Muscle of leg (tissue), 3 donors: ENCODE measurements at regions not wholly inside any gene's neighbourhood (a gene's known extent, or its start where the extent isn't known, plus 50 kb on each side); places are given as distances from the start of the nearest gene placed in this dataset.
"Not testable (repeated sequence)": the region's sequence is repeated elsewhere in the genome, so short reads cannot be mapped to it uniquely, and the experiment has no call there.

ENCODE experiments used
- DNase-seq: peaks from one replicate; pipeline ENCODE4 v3.0.0; 2013
- H3K27ac ChIP-seq: one replicate; pipeline ENCODE4 v1.5.1; 2013; ENCODE audit warnings: mild to moderate bottlenecking, low read length, control low read depth
- H3K27me3 ChIP-seq: one replicate; pipeline ENCODE4 v1.6.1; 2013; ENCODE audit warnings: low read length; ENCODE audit not compliant: control insufficient read depth, insufficient read depth
- H3K36me3 ChIP-seq: one replicate; pipeline ENCODE4 v1.6.1; 2013; ENCODE audit warnings: low read length; ENCODE audit not compliant: control insufficient read depth, insufficient read depth
- H3K4me1 ChIP-seq: one replicate; pipeline ENCODE4 v1.6.1; 2013; ENCODE audit warnings: low read length; ENCODE audit not compliant: control insufficient read depth, insufficient read depth
- H3K4me3 ChIP-seq: one replicate; pipeline ENCODE4 v1.5.1; 2013; ENCODE audit warnings: low read length, control low read depth
- H3K9me3 ChIP-seq: replicated peaks from 2 replicates; pipeline ENCODE4 v1.6.1; 2013; ENCODE audit warnings: low read depth, low read length; ENCODE audit not compliant: control insufficient read depth
- WGBS: methylation state at CpG from one replicate; pipeline ENCODE4 v1.1.5; 2013; ENCODE audit warnings: missing lambda C conversion rate; ENCODE audit not compliant: insufficient coverage; 5-methylcytosine and 5-hydroxymethylcytosine counted together

DNA sequence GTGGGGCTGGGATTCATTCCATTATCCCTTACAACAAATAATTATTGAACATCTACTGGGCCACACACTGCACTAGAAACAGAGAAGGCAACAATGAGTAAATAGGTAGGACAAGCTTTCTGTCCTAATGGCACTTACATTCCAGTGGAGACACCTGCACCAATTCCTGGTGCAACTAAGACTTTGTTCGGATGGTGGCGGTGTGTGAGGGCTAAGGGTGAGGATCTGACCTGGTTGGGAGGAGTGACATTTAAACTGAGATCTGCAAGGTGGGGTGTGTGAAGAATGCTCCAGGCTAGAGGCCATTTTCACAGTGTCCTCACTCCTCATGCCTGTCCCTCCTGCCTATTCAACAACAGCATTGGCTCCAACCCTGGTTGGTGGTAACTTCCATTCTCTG, 510.0 kb downstream of the XYLT1 start:
- Histone ChIP-seq H3K36me3 (no peaks in the 10 kb centered on the region), H3K4me1 (no peaks in the 10 kb centered on the region), H3K27me3 (no peaks in the 10 kb centered on the region), H3K4me3 (no peak overlapping the region), H3K9me3 (no peaks in the 10 kb centered on the region), H3K27ac (no peak overlapping the region)
- no peak for DNase-seq
- no CpG with 5 or more reads among the region's 2 CpGs for WGBS

DNA sequence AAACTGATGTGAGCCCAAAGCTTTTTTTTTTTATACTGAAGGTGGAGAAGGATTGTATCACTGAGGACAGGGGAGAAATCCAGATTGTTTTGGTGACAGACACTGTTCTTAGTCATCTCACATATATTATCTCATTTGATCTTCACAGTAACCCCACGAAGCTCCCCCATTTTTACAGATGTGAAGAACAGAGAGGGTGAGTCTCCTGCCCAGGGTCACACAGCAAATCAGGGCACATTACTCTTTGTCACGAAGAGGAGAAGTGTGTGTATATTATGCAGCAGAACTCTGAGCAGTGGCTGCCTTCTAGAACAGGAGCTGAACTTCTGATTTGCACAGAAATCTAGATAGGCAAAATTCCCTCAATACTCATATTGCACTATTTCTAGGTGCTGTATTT, 504.3 kb downstream of the XYLT1 start:
- WGBS = no CpG with 5 or more reads among the region's 2 CpGs
- Histone ChIP-seq H3K36me3 (no peaks in the 10 kb centered on the region), H3K27ac (no peak overlapping the region), H3K4me1 (no peaks in the 10 kb centered on the region), H3K9me3 (no peaks in the 10 kb centered on the region), H3K27me3 (no peaks in the 10 kb centered on the region), H3K4me3 (no peak overlapping the region)
- no peak for DNase-seq

DNA sequence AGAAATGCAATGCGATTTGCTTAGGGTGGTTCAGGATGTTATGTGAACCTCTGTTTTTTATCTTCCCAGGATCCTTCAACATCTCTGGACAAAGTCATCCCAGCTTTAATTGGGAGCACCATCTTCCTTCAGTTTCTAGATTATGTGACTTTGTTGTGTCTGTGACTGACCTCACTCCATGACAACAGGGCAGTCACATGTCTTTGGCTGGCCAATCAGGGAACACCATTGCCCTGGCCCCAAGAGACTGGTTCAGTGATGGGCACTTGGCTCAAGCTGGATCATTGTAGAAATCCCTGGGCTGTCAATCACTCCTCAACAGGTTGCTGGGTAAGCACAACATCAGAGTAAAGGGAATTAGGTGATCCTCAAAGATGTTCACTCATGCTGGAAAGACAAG, 499.7 kb downstream of the XYLT1 start:
- H3K27me3 ChIP-seq = no peaks in the 10 kb centered on the region
- no peaks in the 10 kb centered on the region for H3K9me3 ChIP-seq
- H3K4me3 ChIP-seq = no peak overlapping the region
- no CpG with 5 or more reads among the region's 1 CpG for WGBS
- no peaks in the 10 kb centered on the region for H3K36me3 ChIP-seq
- H3K27ac ChIP-seq = no peak overlapping the region
- no peaks in the 10 kb centered on the region for H3K4me1 ChIP-seq
- DNase-seq = no peak

DNA sequence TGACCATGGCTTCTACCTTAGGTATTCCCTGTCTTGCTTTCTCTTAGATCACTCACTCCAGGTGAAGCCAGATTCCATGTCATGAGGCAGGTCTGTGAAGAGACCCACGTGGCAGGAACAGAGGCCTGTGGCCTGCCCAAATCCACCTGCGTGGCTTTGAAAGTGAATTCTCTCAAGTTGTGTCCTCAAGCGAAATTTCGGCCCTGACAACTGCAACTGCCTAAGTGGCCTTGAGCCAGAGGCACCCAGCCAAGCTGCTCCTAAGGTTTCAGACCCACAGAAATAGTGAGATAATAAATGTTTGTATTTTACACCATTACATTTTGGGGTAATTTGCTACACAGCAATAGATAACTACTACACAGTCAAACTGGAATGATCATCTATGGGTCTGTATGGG, 497.9 kb downstream of the XYLT1 start:
- 100% methylated on average over 1 of the region's 4 CpGs for whole genome bisulfite sequencing
- no peaks in the 10 kb centered on the region for H3K36me3 ChIP-seq
- no peaks in the 10 kb centered on the region for H3K9me3 ChIP-seq
- no peak overlapping the region for H3K27ac ChIP-seq
- DNase-seq = no peak
- H3K4me1 ChIP-seq = no peaks in the 10 kb centered on the region
- no peak overlapping the region for H3K4me3 ChIP-seq
- H3K27me3 ChIP-seq = no peaks in the 10 kb centered on the region

DNA sequence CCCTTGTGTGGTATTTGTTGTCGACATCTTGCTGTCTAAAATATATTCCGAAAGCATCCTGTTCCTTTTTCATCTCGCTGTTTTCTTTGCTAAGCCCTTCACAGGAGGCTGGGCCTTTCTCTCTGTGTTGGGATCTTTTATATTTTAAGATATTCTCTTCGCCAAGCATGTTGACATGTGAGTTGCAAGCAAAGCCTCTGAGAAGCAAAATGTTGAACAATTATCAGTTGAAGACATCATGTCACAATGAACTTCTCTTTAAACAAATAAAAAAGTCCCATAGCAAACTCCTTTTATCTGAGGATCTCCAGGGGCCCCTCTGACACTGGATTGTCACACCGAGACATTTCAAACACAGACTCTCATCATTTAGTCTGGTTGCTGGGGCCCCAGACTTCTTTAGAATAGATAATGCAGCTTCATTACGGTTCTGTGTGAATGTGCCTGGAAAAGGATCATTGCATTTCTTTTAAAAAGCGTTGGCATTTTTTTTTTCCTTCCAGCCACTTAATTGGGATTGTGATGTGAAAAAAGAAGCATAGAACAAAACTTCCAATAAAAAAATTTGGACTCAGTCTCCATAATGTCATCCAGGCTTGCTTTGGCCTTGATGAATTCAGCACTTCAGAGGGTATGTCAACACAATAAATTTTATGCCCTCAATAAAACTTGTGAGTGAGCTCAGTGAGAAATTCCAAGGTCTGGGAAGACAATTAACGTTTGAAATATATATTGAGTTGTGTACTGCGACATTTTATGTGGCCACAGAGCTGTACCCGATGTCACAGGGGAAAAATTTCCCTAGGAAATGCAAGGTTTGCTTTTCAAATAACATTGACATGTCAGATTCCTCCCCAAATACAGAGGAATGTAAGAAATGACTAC, 496.8 kb downstream of the XYLT1 start:
- peak; percentile 11 for DNase-seq
- Histone ChIP-seq H3K27ac (no peak overlapping the region), H3K4me1 (no peaks in the 10 kb centered on the region), H3K27me3 (no peaks in the 10 kb centered on the region), H3K9me3 (no peaks in the 10 kb centered on the region), H3K4me3 (no peak overlapping the region), H3K36me3 (no peaks in the 10 kb centered on the region)
- WGBS = no CpG with 5 or more reads among the region's 10 CpGs

DNA sequence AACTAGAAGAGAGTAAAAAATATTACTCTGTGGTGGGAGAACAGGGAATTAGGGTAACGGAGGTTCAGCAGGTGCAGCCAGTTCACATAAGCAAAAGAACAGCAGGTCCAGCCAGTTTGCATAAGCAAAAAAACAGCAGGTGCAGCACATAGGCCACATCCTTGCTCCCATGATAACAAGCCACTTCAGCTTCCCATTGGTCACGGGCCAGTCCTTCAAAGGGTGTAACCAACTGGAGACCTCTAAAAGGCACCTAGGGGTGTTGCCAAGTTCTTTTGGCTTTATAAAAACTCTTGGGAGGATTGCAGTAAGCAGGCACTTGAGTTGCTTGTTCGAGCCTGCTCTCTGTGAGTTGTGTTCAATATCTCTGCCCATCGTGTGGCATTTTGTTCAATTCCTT, 488.1 kb downstream of the XYLT1 start:
- Histone ChIP-seq H3K27me3 (no peaks in the 10 kb centered on the region), H3K27ac (no peak overlapping the region), H3K36me3 (no peaks in the 10 kb centered on the region), H3K4me3 (no peak overlapping the region), H3K9me3 (no peaks in the 10 kb centered on the region), H3K4me1 (no peaks in the 10 kb centered on the region)
- 58% methylated on average over 2 of the region's 4 CpGs for WGBS
- DNase-seq = no peak

DNA sequence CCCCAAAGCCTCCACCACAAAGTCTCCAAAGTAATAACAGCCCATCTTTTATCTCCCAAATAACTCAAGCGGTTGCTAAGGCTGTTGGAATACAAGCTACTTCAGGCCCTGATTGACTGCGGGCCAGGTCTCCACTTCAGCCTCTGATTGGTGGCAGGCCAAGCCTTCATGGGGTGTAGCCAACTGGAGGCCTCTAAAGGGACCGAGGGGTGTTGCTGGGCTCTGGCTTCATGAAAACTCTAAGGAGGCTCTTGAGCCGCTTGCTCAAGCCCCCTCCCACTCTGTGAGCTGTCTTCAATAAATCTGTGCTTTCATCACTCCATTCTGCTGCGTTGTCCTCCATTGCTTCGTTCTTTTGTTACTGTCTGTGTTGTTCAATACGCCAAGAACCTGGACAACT, 487.2 kb downstream of the XYLT1 start:
- Histone ChIP-seq H3K36me3 (no peaks in the 10 kb centered on the region), H3K27me3 (no peaks in the 10 kb centered on the region), H3K27ac (no peak overlapping the region), H3K4me3 (no peak overlapping the region), H3K9me3 (no peaks in the 10 kb centered on the region), H3K4me1 (no peaks in the 10 kb centered on the region)
- peak; percentile 54 for DNase-seq
- WGBS = 44% methylated on average over 7 of the region's 7 CpGs

DNA sequence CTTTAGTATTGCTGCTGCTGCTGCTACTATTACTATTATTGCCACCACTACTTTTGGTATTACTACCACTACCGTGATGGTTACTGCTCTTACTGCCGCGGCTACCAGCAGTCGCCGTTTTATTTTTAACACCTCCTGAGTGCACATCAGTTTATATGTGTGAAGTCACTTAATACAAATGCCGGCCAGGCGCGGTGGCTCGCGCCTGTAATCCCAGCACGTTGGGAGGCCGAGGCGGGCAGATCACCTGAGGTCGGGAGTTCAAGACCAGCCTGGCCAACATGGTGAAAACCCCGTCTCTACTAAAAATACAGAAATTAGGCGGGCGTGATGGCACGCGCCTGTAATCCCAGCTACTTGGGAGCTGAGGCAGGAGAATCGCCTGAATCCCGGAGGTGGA, 486.7 kb downstream of the XYLT1 start:
- 97% methylated on average over 14 of the region's 21 CpGs for WGBS
- not testable (repeated sequence) for H3K36me3 ChIP-seq, H3K4me3 ChIP-seq, H3K27me3 ChIP-seq, H3K4me1 ChIP-seq, H3K9me3 ChIP-seq, DNase-seq, H3K27ac ChIP-seq

DNA sequence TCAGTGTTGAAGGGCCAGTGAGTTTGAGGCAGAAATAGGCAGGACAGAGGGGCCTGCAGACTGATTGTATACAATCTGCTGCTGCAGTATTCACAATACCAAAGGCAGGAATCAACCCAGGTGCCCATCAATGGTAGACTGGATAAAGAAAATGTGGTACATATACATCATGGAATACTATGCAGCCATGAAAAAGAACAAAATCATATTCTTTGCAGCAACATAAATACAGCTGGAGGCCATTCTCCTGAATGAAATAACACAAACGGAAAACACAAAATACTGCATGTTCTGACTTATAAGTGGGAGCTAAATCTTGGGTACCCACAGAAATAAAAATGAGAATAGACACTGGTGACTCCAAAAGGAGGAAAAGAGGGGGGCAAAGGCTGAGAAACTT, 485.1 kb downstream of the XYLT1 start:
- DNase-seq = no peak
- Histone ChIP-seq H3K9me3 (no peaks in the 10 kb centered on the region), H3K27me3 (no peaks in the 10 kb centered on the region), H3K36me3 (no peaks in the 10 kb centered on the region), H3K4me3 (no peak overlapping the region), H3K27ac (no peak overlapping the region), H3K4me1 (no peaks in the 10 kb centered on the region)
- no CpG with 5 or more reads among the region's 1 CpG for WGBS

DNA sequence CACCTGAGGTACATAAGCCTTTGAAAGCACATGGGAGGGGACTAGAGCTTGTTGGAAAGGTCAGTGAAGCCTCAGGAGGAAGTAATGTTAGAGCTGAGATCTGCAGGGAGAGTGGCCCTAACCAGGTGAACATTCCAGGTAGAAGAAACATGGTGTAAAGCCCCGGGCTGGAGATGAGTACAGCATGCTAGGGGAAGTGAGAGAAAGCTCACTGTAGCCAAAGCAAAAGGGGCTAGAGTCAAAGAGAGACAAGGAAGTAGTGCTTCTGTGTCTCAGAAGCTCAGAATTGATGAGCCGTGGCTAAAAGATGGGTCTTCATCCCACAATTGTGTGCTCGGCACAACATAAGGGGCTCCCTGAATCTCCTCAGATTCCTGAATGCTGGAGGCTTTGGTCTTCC, 481.8 kb downstream of the XYLT1 start:
- WGBS = 44% methylated on average over 1 of the region's 3 CpGs
- Histone ChIP-seq H3K4me3 (no peak overlapping the region), H3K9me3 (no peaks in the 10 kb centered on the region), H3K4me1 (no peaks in the 10 kb centered on the region), H3K27me3 (no peaks in the 10 kb centered on the region), H3K27ac (no peak overlapping the region), H3K36me3 (no peaks in the 10 kb centered on the region)
- DNase-seq = no peak

DNA sequence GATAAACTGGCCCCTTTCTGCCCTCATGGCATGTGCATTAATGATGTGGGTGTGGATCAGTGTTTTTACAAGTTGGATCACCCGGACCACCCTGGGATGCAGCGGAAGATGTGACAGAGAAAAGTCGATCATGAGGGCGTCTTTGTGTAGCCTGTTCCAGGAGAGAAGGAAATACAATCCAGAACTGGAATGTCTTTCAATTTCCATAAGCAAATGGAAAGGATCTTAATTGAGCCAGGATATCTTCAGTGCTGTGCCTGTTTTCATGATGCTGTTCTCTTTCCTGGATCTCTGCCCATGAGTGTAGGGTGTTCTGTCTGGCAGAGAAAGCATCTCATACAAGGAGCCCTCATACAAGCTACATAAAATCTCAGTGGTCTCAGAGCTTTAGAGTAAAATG, 481.4 kb downstream of the XYLT1 start:
- WGBS = 85% methylated on average over 2 of the region's 4 CpGs

More for the DNA sequence above, 481.4 kb downstream of the XYLT1 start:
- Histone ChIP-seq H3K27ac (no peak overlapping the region), H3K4me1 (no peaks in the 10 kb centered on the region), H3K27me3 (no peaks in the 10 kb centered on the region), H3K36me3 (no peaks in the 10 kb centered on the region), H3K4me3 (no peak overlapping the region), H3K9me3 (no peaks in the 10 kb centered on the region)
- peak; percentile 70 for DNase-seq
